Inflammatory macrophage treated with lipopolysaccharide for 4 hours (primary cell): ENCODE measurements at regions not wholly inside any gene's neighbourhood (a gene's known extent, or its start where the extent isn't known, plus 50 kb on each side); places are given as distances from the start of the nearest gene placed in this dataset.
"Not testable (repeated sequence)": the region's sequence is repeated elsewhere in the genome, so short reads cannot be mapped to it uniquely, and the experiment has no call there.

Experiments used
- DNase-seq: peaks from one replicate; pipeline ENCODE4 v3.0.0-alpha.2; 2020

DNA sequence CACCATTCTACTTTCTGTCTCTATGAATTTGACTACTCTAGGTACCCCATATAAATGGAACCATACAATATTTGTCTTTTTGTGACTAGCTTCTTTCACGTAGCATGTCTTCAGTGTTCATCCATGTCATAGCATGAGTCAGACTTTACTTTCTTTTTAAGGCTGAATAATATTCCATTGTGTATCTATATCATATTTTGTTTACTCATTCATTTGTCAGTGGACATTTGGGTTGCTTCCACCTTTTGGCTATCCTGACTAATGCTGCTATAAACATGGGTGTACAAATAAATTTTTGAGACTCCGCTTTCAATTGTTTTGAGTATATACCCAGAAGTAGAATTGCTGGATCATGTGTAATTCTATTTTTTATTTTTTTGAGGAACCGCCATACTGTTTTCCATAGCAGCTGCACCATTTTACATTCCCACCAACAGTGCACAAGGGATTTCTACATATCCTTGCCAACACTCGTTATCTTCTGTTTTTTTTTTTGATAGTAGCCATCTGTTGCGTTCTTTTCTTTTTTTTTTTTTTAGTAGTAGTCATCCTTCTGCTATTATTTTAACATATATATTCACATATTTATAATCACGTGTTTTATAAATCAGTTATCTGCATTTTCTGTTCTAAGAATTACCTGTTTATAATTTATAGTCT lies 158.0 kb upstream of the MED14 start:
- no peak for DNase-seq

DNA sequence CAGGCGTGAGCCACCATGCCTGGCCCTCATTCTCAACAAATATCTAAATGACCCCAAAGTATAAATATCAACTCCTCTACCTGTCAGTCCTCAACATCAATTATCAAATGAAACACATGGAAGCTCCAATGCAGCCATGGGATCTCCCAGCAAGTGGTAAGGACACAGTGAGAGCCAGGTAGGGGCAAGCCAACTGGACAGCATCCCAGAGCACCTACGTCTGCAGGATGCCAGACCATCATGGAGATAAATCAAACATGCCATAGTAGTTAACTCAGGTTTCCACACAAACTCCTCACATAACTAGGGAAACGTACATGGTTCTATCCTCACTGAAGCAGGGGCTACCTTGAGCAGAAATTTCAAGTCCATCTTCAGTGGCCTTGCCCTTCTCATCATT lies 159.9 kb upstream of the MED14 start:
- DNase-seq = no peak

DNA sequence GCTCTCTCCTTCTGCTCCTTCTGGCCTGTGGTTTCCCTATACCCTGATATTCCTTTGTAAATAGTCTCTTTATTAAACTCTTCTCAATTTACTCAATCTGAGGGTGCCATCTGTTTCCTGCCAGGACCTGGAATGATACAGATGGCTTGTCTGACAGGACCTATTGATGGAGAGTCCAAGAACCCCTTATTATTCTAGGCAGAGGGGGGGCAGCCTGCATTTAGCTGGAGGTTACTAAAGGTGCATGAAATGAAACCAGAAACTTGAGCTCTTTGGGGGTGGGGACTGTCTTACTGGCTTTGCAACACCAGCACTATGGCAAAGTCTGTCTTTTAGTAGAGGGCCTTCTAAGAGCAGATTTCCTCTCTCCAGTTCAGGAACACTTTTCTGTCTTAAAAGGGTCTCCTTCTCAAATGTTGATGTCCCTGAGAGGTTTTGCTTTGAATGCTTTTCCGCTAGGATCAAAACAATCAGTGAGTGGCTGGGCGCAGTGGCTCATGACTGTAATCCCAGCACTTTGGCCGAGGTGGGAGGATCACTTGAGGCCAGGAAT lies 162.5 kb upstream of the MED14 start:
- no peak for DNase-seq

DNA sequence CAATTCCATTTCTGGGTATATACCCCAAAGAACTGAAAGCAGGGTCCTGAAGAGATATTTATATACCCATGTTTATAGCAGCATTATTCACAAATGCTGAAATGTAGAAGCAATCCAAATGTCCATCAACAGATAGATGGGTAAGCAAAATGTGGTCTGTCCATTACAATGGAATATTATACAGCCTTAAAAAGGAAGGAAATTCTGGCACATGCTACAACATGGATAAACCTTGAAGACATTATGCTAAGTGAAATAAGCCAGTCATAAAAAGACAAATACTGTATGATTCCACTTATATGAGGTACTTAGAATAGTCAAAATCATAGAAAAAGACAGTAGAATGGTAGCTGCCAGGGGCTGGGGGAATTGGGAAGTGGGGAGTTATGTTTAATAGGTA lies 169.4 kb upstream of the MED14 start:
- not testable (repeated sequence) for DNase-seq

DNA sequence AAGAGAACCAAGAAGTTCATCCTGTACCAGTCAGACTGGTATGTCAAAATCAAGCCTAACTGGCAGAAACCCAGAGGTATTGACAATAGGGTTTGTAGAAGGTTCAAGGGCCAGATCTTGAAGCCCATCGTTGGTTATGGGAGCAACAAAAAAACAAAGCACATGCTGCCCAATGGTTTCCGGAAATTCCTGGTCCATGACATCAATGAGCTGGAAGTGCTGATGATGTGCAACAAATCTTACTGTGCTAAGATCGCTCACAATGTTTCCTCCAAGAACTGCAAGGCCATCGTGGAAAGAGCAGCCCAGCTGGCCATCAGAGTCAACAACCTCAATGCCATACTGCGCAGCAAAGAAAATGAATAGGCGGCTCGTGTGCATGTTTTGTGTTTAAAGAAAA lies 172.7 kb upstream of the MED14 start:
- DNase-seq = no peak

DNA sequence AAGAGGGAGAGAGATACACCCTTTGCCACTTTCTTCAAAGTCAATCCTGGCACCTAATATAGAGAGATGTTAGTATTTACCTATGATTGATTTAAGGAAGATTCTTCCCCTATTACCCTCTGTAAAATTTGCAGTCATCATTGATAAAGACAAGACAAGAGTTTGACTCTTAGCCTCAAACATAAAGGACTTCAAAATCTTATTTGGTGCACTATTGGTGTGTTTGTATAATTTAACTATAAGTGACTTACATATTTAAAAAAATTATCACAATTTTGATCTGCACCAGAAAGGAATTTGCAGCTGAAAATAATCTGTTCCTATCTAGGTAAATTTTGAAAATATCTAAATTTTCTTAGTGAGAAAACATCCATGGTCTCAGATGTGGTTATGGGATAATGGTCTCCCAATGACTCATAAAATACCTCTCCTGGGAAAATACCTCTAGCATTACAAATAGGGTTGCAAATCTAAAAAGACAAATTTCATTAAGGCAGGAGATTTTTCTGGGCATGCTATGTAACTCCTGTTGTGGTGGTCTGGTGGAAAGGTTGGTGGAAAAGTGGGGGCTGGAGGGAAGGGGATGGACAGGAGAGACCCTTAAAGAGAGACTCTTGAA lies 173.6 kb upstream of the MED14 start:
- no peak for DNase-seq

DNA sequence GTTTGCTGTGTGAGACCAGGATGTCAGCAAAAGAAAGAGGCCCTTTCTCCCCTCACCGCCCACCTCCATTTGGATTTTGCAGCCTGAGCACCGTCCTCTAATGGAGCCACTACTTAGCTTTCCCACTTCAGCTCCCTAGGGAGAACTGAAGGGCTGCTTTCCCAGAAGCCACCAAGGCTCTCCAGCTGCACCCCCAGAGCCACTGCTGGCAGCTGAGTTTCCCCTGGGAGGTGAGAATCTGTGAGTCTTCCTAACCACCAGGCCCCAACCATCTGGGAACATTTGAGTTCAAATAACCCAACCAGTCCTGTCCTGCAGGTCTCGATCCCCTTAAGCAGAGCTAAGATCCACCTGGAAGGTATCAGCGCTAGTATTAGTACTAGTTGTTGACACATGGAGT lies 173.1 kb upstream of the USP9X start:
- DNase-seq = no peak

DNA sequence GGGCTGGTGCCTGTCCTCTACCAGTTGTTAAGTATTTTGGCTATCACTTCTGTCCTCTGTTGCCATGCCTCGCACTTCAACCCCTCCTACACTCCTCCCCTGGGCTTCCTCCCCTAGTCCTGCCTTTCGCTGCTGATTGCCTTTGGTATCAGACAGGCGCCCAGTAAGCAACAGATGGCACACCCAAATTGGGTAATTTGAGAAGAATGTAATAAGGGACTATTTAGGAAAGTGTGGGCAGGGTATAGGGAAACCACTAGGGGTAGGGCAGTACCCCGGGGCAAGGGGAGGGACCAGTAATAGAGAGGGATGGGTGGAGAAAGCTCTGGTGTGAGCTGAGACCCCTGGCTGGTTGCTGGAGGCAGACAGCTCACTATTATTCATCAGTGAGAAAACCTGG lies 172.7 kb upstream of the USP9X start:
- no peak for DNase-seq

DNA sequence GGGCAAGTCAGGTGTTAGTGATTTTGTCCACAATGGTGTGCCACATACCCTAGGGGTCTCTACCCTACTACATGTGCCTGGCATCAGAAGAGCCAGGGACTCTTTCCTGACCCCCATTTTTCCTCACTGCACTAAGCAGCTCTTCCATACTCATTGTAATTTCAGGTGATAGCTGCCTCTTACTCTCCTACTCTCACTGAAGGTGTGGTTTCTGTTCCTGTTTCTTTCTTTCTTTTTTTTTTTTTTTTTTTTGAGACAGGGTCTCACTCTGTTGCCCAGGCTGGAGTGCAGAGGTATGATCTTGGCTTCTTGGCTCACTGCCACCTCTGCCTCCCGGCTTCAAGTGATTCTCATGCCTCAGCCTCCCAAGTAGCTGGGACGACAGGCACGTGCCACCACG lies 164.9 kb upstream of the USP9X start:
- DNase-seq = no peak

DNA sequence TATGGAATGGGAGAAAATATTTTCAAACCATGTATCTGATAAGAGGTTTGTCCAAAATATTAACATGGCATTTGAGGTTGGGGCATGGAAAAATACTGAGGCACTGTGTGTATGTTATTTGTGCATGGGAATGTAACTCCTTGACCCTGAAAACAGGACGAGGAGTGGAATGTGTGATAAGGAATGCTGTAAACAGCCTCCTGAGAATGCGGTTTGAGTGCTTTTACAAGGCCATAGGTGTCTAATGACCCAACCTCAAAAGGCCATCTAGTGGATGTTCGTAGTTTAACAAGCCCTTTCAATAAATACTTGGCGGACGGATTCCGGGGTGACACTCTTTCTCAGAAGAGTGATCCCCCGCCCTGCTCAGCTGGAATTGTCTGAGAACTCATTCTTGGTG lies 162.9 kb upstream of the USP9X start:
- DNase-seq = peak; percentile 2

DNA sequence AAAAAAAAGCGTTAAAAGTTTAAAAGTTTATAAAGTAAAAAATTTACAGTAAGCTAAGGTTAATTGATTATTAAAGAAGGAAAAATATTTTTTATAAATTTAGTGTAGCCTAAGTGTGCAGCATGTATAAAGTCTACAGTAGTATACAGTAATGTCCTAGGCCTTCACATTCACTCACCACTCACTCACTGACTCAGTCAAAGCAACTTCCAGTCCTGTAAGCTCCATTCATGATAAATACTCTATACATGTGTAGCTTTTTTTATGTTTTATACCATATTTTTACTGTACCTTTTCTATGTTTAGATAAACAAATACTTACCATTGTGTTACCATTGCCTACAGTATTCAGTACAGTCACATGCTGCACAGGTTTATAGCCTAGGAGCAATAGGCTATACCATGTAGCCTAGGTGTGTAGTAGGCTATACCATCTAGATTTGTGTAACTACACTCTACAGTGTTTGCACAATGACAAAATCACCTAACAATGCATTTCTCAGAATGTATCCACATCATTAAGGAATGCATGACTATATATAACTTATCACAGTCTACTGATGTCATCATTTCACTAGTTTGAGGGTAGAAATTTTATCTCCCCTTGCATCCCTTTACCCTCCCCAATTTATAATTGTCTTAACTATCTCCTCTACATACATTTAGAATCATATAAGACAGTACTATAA lies 158.4 kb upstream of the USP9X start:
- DNase-seq = not testable (repeated sequence)

DNA sequence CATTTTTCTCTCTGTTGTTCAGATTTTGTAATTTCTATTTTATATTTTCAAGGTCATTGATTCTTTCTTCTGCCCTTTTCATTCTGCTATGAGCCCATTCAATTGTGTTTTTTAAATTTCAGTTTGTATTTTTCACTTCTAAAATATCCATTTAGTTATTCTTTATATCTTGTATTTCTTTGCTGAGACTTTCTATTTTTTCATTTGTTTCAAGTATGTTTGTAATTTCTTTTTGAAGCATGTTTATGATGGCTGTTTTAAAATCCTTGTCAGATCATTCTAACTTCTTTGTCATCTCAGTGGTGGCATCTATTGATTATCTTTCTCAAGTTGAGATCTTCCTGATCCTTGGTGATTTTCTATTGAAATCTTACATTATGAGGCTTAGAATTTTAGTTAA lies 157.2 kb upstream of the USP9X start:
- DNase-seq = no peak

DNA sequence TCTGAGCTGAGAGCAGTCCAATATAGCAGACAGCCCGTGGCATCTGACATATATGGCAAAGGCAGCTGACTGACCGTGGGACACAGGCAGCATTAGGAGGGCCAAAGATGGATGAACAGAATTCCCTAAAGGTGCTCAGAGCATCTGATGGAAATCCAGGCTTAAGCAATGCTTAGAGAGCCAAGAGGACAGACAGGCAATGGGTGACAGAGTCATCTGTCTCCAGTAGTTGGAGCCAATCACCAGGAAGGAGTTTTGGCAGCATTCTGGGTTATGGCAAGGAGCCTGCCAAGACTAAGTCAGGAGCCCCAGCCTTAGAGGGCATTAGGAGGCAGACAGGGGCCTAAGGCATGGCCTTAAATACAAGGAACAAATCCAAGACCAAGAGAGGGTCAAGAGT lies 153.3 kb upstream of the USP9X start:
- DNase-seq = peak; percentile 4

DNA sequence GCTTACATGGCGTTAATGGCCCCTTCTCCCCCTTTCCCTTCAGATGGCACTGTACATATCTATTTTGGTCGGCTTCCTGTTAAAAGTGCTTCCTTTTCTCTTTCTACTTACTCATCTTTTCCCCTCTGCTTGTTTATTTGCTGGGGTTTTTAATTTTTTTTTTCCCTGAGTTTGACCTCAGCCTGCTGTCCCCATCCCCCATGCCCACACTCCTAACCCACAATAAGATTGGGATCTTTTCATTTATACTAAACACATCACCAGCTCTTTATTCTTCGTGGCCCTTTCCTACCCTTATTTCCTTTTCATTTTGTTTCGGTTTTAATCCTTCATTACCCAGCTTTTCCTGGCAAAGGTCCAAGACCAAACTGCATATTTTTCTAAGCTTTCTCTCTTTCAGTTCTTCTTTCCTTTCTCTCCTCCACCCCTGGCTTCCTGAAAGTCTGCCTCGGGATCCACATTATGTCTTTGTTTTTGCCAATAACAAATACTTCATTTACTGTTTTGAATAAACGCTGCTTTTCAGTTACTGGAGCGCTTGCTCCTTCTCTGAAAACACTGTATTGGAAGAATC lies 152.0 kb upstream of the USP9X start:
- DNase-seq = peak; percentile 83

DNA sequence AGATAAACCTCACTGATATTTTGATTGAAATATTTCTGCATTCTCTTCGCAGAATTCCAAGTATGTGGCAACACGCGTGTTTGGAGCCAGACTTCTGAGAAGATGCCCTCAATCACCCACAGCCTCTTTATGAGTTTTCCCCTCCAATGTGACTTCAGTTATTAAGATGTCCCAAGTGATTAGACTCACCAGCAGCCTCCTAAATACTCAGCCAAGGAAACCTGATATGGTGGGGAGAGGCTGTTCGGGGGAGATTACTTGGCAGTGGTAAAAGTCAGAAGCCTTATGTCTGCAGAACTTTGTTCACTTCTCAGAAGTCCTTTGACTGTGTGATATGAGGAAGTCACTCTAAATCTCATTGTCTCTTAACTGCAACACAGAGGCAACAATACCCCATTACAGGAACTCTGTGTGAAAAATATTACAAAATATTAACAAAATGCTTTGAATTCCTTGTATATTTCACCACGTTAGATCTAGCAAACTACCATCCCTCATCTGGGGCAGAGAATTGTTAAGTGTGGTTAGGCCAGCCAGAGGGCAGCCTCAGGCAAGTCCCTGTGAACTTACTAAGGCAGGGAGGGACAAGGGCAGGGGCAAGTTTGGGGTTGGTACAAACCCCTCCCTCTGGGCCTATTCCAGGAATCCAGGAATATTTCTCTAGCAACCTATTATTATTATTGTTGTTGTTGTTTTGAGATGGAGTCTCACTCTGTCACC lies 151.4 kb upstream of the USP9X start:
- peak; percentile 57 for DNase-seq

DNA sequence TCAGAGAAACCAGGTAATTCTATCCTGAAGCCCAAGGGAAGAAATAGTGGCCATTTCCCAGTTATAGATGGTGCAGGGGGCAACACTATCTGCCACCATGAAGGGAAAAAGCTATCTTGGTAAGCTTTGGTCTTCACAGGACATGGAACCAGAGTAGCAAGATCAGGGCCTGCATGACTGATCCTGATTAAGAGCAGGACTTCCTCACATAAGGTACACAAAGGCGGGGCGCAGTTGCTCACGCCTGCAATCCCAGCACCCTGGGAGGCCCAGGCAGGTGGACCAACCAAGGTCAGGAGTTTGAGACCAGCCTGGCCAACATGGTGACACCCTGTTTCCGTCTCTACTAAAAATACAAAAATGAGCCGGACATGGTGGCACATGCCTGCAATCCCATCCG lies 148.4 kb upstream of the USP9X start:
- no peak for DNase-seq

DNA sequence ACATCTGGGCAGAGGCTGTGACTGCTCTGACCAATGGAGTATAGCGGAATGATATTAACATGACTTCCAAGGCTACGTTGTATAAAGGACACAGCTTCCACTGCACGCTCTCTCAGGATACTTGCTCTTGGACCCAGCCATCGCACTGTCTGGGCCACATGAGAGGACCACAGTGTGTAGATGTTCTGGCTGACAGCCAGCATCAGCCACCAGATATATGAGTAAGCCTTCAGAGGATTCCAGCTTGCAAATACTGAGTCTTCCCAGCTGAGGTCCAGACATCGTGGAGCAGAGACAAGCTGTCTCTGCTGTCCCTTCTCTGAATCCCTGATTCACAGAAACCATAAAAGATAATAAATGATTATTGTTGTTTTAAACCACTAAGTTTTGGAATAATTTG lies 146.8 kb upstream of the USP9X start:
- no peak for DNase-seq

DNA sequence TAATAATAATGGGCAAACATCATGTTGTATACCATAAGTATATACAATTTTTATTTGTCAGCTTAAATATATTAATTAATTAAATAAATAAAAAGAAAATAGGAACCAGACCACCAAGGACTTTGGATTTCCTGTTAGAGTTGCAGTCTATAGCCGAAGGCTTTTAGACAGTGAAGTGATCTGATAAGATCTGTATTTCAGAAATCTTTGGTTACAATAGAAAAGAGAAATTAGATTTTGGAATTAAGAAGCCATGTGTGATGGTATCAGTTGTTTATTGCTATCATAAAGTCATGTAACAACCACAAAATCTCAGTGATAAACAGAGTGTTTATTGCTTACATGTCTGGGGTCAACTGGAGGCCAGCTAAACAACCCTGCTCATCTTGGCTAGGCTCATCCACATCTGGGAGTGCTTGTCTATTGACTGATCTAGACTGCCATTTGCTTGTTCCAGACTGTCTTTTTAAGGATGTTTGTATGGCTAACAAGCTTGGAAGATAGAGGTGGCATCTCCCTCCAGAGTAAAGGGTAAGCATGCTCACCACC lies 142.1 kb upstream of the USP9X start:
- DNase-seq = no peak

DNA sequence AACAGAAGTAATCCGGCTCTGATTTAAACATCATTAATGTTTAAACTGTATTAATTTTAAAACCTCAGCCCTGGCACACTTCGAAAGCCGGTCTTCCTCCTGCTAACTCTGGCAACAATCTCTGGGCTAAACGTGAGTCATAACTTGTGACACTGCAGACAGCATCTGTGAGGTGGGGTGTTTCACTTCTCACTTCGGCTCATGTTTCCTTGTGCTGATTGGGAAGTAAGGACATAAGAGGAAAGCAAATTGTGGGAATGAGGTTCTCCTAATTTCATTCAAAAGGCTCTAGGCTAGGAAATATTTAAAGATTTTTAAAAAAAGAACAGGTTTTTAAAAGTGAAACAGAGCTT lies 139.9 kb upstream of the USP9X start:
- DNase-seq = peak; percentile 82

DNA sequence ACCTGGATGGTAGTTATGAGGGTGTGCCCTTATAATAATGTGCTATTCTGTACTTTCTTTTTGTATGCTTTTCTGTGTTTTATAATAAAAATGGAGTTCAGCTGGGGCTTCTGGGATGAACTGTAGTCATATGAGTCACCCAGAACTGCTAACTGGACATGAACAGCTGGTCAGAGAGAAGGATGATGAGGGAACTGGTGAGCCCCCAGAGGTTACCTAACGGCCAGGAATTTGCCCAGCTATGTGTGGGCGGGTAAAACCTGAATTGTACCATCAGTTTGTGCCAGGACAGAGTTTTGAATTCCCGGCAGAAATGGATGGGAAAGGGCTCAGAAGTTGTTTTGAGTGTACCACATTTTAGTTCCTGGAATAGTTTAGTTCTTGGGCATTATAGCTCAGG lies 138.0 kb upstream of the USP9X start:
- no peak for DNase-seq

DNA sequence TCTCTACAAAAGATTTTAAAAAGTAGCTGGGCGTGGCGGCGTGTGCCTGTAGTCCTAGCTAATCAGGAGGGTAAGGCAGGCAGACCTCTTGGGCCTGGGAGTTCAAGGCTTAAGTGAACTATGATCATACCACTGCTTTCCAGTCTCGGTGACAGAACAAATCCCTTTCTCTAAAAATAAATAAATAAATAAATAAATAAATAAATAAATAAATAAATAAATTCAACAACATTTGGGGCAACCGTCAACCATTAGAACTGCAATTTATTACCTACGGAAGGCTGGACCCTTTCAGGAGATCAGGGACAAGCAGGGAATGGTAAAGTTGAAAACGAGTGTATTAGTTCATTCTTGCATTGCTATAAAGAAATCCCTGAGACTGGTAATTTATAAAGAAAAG lies 136.2 kb upstream of the USP9X start:
- no peak for DNase-seq

DNA sequence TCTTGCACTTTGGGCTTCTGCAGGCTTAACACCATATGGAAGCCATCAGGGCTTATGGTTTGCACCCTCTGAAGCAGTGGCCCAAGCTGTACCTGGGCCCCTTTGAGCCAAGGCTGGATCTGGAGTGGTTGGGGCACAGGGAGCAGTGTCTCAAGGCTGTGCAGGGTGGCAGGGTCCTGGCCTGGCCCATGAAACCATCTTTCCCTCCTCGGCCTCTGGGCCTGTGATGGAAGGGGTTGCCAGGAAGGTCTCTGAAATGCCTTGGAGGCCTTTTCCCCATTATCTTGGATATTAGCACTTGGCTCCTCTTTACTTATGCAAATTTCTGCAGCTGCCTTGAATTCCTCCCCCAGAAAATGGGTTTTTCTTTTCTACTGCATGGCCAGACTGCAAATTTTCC lies 134.7 kb upstream of the USP9X start:
- DNase-seq = no peak

DNA sequence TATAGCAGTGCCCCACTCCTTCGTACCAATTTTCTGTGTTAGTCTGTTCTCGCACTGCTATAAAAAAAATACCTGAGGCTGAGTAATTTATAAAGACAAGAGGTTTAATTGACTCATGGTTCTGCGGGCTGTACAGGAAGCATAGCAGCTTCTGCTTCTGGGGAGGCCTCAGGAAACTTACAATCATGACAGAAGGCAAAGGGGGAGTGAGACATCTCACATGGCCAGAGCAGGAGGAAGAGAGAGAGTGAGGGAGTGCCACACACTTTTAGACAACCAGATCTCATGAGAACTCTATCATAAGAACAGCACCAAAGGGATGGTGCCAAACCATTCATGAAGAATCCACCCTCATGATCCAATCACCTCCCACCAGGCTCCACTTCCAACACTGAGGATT lies 133.8 kb upstream of the USP9X start:
- not testable (repeated sequence) for DNase-seq
